ENCODE measurements at regions not wholly inside any gene's neighbourhood (a gene's known extent, or its start where the extent isn't known, plus 50 kb on each side); places are given as distances from the start of the nearest gene placed in this dataset.

GRCh38 chr12:76256321-76256720, 91.9 kb downstream of the BBS10 start:
- Histone ChIP-seq H3K4me3 (no peak overlapping the region), H3K36me3 (no peaks in the 10 kb centered on the region), H3K27ac (no peak overlapping the region), H3K27me3 (peaks cover 0 to 4% (median 0%) of the 10 kb centered on the region in 7 donors), H3K4me1 (peaks cover 0 to 19% (median 11%) of the 10 kb centered on the region in 9 donors), H3K9me3 (peaks cover 0 to 1% (median 0%) of the 10 kb centered on the region in 11 donors)
- WGBS, 2 donors, result 87 to 92% methylated on average over 2 of the region's 2 CpGs
- ATAC-seq (no peak), DNase-seq (no peak)
- intact Hi-C loops (cut with DNase I), result no loop called here
- TF ChIP-seq CTCF (IDR thresholded peaks at IDR 0.05), result no peak

GRCh38 chr12:76255692-76256091, 92.5 kb downstream of the BBS10 start:
- Histone ChIP-seq H3K4me1 (peaks cover 0 to 19% (median 11%) of the 10 kb centered on the region in 9 donors), H3K4me3 (no peak overlapping the region), H3K27ac (no peak overlapping the region), H3K36me3 (no peaks in the 10 kb centered on the region), H3K9me3 (no peaks in the 10 kb centered on the region), H3K27me3 (peaks cover 0 to 4% (median 0%) of the 10 kb centered on the region in 7 donors)
- WGBS, 2 donors, result 69 to 77% methylated on average over 2 of the region's 2 CpGs
- ATAC-seq (peak in 1 of 8 donors; percentile 22), DNase-seq (no peak)
- TF ChIP-seq CTCF (IDR thresholded peaks at IDR 0.05), result no peak
- intact Hi-C loops (cut with DNase I), result no loop called here

GRCh38 chr12:76255281-76255680, 92.9 kb downstream of the BBS10 start:
- 76 to 77% methylated on average over 3 of the region's 3 CpGs for WGBS, 2 donors
- Histone ChIP-seq H3K27ac (no peak overlapping the region), H3K27me3 (peaks cover 0 to 4% (median 0%) of the 10 kb centered on the region in 7 donors), H3K36me3 (no peaks in the 10 kb centered on the region), H3K9me3 (no peaks in the 10 kb centered on the region), H3K4me1 (peaks cover 0 to 16% (median 11%) of the 10 kb centered on the region in 9 donors), H3K4me3 (no peak overlapping the region)
- intact Hi-C loops (cut with DNase I), result no loop called here
- no peak for DNase-seq
- no peak for ATAC-seq
- no peak for TF ChIP-seq CTCF (IDR thresholded peaks at IDR 0.05)

- H3K4me1 ChIP-seq, result peaks cover 0 to 4% (median 0%) of the 10 kb centered on the region in 9 donors
- H3K4me3 ChIP-seq, result no peak overlapping the region
- WGBS, 2 donors, result 87 to 91% methylated on average over 11 of the region's 11 CpGs
- TF ChIP-seq CTCF (IDR thresholded peaks at IDR 0.05), result no peak
- H3K9me3 ChIP-seq, result no peaks in the 10 kb centered on the region
- ATAC-seq (peak in 1 of 8 donors; percentile 78), DNase-seq (no peak)
- H3K36me3 ChIP-seq, result no peaks in the 10 kb centered on the region
- H3K27me3 ChIP-seq, result peaks cover 0 to 4% (median 0%) of the 10 kb centered on the region in 7 donors
- intact Hi-C loops (cut with DNase I), result no loop called here
- no peak overlapping the region for H3K27ac ChIP-seq
These were observed 96.2 kb downstream of the BBS10 start for GRCh38 chr12:76252031-76252430.
